OCI-LY3 (cell line): ENCODE measurements at regions not wholly inside any gene's neighbourhood (a gene's known extent, or its start where the extent isn't known, plus 50 kb on each side); places are given as distances from the start of the nearest gene placed in this dataset.

Experiments used
- CTCF ChIP-seq: fragments of 200-600, 300-600 bp; sonication (generic); IDR thresholded peaks from 2 replicates; pipeline ENCODE4 v1.5.1; 2014; ENCODE audit warnings: antibody characterized with exemption, low read length, low read depth
- EZH2phosphoT487 ChIP-seq: fragments of 200-600 bp; shearing (Covaris generic); IDR thresholded peaks from 2 replicates; pipeline ENCODE4 v1.6.1; 2018; ENCODE audit warnings: antibody characterized with exemption, mixed run types, low read depth

GRCh38 chrX:15170927-15171326 is 99.0 kb downstream of the ASB9 start:
- TF ChIP-seq CTCF = no peak
- no peak for TF ChIP-seq EZH2phosphoT487
